GM10248 (cell line): ENCODE measurements at regions not wholly inside any gene's neighbourhood (a gene's known extent, or its start where the extent isn't known, plus 50 kb on each side); places are given as distances from the start of the nearest gene placed in this dataset.

Source experiments
- CTCF ChIA-PET: fragments of 300-600 bp; sonication (Branson Sonifier 250); formaldehyde crosslinking; extraction: SDS; loops from one replicate; lab custom pipeline; 2021; ENCODE audit warnings: antibody characterized with exemption; lab: Yijun Ruan, JAX
- POLR2A ChIA-PET: fragments of 350-650 bp; sonication (Branson Sonifier 250); formaldehyde crosslinking; extraction: SDS; loops from one replicate; lab custom pipeline; 2020; ENCODE audit warnings: antibody characterized with exemption; lab: Yijun Ruan, JAX
- DNase-seq: peaks from one replicate; pipeline ENCODE4 v3.0.0; 2012; ENCODE audit errors: extremely low spot score
- CTCF ChIP-seq: IDR thresholded peaks from 2 replicates; pipeline ENCODE4 v1.5.1; 2012; ENCODE audit warnings: mild to moderate bottlenecking, low read depth; ENCODE audit errors: extremely low read depth, missing control alignments, control extremely low read depth

GRCh38 chr7:115226410-115226809 is 304.5 kb downstream of the MDFIC start:
- CTCF ChIA-PET = interaction anchor here (2.4 kb wide), 1 partner anchor 9 kb away, joined by 8 read pairs; no protein-coding TSS in a partner anchor
- TF ChIP-seq CTCF = no peak
- POLR2A ChIA-PET = no interaction called here
- DNase-seq = no peak

- POLR2A ChIA-PET = no interaction called here
- CTCF ChIA-PET = interaction anchor here (0.8 kb wide), 1 partner anchor 9 kb away, joined by 3 read pairs; no protein-coding TSS in a partner anchor
These were observed 303.0 kb downstream of the MDFIC start for GRCh38 chr7:115224922-115225321.

GRCh38 chr7:115223959-115224358 is 302.1 kb downstream of the MDFIC start:
- DNase-seq = no peak
- POLR2A ChIA-PET = no interaction called here
- CTCF ChIA-PET = interaction anchor here (0.8 kb wide), 1 partner anchor 10 kb away, joined by 3 read pairs; no protein-coding TSS in a partner anchor
- no peak for TF ChIP-seq CTCF

More at GRCh38 chr7:115224922-115225321, 303.0 kb downstream of the MDFIC start:
- no peak for TF ChIP-seq CTCF
- DNase-seq = no peak

- ChIA-PET CTCF (interaction anchor here (1.1 to 1.5 kb wide), 2 partner anchors 10 to 356 kb away, joined by 4 to 9 read pairs; no protein-coding TSS in a partner anchor), POLR2A (no interaction called here)
- no peak for DNase-seq
- TF ChIP-seq CTCF = no peak
These were observed 299.6 kb downstream of the MDFIC start for GRCh38 chr7:115221456-115221855.

GRCh38 chr7:115218076-115218475 is 296.2 kb downstream of the MDFIC start:
- DNase-seq = no peak
- no peak for TF ChIP-seq CTCF
- CTCF ChIA-PET = interaction anchor here (0.7 to 3.6 kb wide), 6 partner anchors 9 to 353 kb away, joined by 3 to 23 read pairs (median 4); no protein-coding TSS in a partner anchor
- POLR2A ChIA-PET = no interaction called here

- CTCF ChIA-PET = interaction anchor here (0.7 to 3.6 kb wide), 9 partner anchors 9 to 353 kb away, joined by 3 to 23 read pairs (median 3); no protein-coding TSS in a partner anchor
- peak; percentile 31 for TF ChIP-seq CTCF
- POLR2A ChIA-PET = no interaction called here
- no peak for DNase-seq
These were observed 295.5 kb downstream of the MDFIC start for GRCh38 chr7:115217373-115217772.
